ENCODE measurements at regions not wholly inside any gene's neighbourhood (a gene's known extent, or its start where the extent isn't known, plus 50 kb on each side); places are given as distances from the start of the nearest gene placed in this dataset.

GRCh38 chr4:108383157-108383556, 214.4 kb upstream of the LEF1 start:
- DNase-seq: no peak
- intact Hi-C loops (cut with micrococcal nuclease): no loop called here
- Histone ChIP-seq H3K27ac (replicated peaks) (no peak overlapping the region), H3K4me3 (no peak overlapping the region), H3K9me3 (replicated peaks) (peaks cover 6% of the 10 kb centered on the region), H3K36me3 (no peaks in the 10 kb centered on the region), H3K27me3 (ENCODE audit: low read depth) (peaks cover 18% of the 10 kb centered on the region), H3K4me1 (no peaks in the 10 kb centered on the region)
- TF ChIP-seq, protein P1, sequence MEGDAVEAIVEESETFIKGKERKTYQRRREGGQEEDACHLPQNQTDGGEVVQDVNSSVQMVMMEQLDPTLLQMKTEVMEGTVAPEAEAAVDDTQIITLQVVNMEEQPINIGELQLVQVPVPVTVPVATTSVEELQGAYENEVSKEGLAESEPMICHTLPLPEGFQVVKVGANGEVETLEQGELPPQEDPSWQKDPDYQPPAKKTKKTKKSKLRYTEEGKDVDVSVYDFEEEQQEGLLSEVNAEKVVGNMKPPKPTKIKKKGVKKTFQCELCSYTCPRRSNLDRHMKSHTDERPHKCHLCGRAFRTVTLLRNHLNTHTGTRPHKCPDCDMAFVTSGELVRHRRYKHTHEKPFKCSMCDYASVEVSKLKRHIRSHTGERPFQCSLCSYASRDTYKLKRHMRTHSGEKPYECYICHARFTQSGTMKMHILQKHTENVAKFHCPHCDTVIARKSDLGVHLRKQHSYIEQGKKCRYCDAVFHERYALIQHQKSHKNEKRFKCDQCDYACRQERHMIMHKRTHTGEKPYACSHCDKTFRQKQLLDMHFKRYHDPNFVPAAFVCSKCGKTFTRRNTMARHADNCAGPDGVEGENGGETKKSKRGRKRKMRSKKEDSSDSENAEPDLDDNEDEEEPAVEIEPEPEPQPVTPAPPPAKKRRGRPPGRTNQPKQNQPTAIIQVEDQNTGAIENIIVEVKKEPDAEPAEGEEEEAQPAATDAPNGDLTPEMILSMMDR (IDR thresholded peaks at IDR 0.05; ENCODE audit: borderline replicate concordance): no peak

DNA sequence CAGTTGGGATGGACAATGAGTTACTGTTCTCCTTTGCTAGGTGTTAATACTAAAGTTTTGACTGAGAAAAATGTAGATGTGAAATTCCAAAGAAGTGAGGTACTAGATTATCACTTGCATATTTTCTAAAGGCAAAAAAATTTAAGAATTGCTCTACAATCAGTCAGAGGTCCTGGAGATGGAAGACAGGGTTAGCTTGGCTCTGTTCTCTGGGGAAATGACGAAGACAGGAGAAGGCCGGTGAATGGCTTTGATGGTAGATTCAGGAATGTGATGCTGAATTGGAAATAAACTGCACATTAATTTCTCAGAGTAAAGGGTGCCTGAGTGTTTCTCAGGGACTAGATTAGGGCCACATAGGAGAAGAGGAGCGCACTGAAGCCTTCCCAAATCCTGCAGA, 214.0 kb upstream of the LEF1 start:
- Histone ChIP-seq H3K9me3 (replicated peaks) (peaks cover 6% of the 10 kb centered on the region), H3K27ac (replicated peaks) (no peak overlapping the region), H3K27me3 (ENCODE audit: low read depth) (peaks cover 22% of the 10 kb centered on the region), H3K4me1 (no peaks in the 10 kb centered on the region), H3K4me3 (no peak overlapping the region), H3K36me3 (no peaks in the 10 kb centered on the region)
- intact Hi-C loops (cut with micrococcal nuclease): no loop called here
- TF ChIP-seq, protein P1 (IDR thresholded peaks at IDR 0.05; ENCODE audit: borderline replicate concordance): no peak
- DNase-seq: no peak

DNA sequence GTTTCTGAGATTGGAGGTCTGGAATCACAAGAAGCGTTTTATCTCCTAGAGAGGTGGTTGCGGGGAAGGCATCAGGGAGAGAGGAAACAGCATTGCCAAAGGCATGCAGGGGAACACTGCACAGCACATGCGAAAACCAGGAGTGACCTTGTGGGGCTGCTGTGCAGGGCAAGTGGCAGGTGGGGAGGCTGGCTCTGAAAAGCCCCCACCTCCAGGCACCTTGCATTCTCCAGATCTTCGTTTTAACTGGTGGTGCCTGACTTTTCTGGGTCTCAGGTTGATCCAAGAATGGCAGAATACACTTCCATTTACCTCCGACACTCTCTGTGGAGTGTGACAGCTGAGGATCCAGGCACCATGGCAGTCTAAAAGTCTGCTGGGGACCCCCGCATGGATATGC, 209.4 kb upstream of the LEF1 start:
- Histone ChIP-seq H3K27ac (replicated peaks) (no peak overlapping the region), H3K9me3 (replicated peaks) (peaks cover 6% of the 10 kb centered on the region)
- TF ChIP-seq, protein P1 (IDR thresholded peaks at IDR 0.05; ENCODE audit: borderline replicate concordance): no peak

GRCh38 chr4:108377021-108377420, 208.3 kb upstream of the LEF1 start:
- no peak for DNase-seq
- TF ChIP-seq, protein P1 (IDR thresholded peaks at IDR 0.05; ENCODE audit: borderline replicate concordance): no peak
- intact Hi-C loops (cut with micrococcal nuclease): no loop called here

More for the DNA sequence above, 209.4 kb upstream of the LEF1 start:
- H3K36me3 ChIP-seq: no peaks in the 10 kb centered on the region
- DNase-seq: no peak
- no peaks in the 10 kb centered on the region for H3K4me1 ChIP-seq
- intact Hi-C loops (cut with micrococcal nuclease): no loop called here
- no peak overlapping the region for H3K4me3 ChIP-seq
- H3K27me3 ChIP-seq (ENCODE audit: low read depth): peaks cover 37% of the 10 kb centered on the region

DNA sequence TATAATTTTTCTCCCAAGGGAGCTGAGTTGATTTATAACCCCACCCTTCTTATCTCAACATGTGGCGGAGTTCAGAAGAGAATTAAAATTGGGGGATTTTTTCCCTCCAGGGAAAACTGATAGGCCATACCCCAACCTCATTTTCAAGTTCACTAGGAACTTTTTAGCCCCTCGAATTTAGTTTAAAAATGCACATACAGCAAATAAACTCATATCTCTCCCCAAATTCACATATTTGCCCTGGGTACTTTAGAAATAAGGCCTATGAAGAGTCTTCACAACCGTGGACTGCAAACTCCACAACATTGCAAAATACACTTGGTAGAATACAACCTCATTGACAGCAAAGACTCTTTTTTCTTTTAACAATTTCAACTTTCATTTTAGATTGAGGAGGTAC, 206.7 kb upstream of the LEF1 start:
- intact Hi-C loops (cut with micrococcal nuclease): no loop called here
- no peak for DNase-seq
- no peaks in the 10 kb centered on the region for H3K36me3 ChIP-seq
- H3K27me3 ChIP-seq (ENCODE audit: low read depth): peaks cover 64% of the 10 kb centered on the region
- no peak overlapping the region for H3K27ac ChIP-seq (replicated peaks)
- peaks cover 6% of the 10 kb centered on the region for H3K9me3 ChIP-seq (replicated peaks)
- H3K4me1 ChIP-seq: no peaks in the 10 kb centered on the region
- TF ChIP-seq, protein P1 (IDR thresholded peaks at IDR 0.05; ENCODE audit: borderline replicate concordance): no peak
- no peak overlapping the region for H3K4me3 ChIP-seq

More at GRCh38 chr4:108377021-108377420, 208.3 kb upstream of the LEF1 start:
- no peaks in the 10 kb centered on the region for H3K4me1 ChIP-seq
- H3K27ac ChIP-seq (replicated peaks): no peak overlapping the region
- no peaks in the 10 kb centered on the region for H3K36me3 ChIP-seq
- H3K4me3 ChIP-seq: no peak overlapping the region
- peaks cover 6% of the 10 kb centered on the region for H3K9me3 ChIP-seq (replicated peaks)
- peaks cover 48% of the 10 kb centered on the region for H3K27me3 ChIP-seq (ENCODE audit: low read depth)

GRCh38 chr4:108372681-108373080, 203.9 kb upstream of the LEF1 start:
- H3K4me3 ChIP-seq: no peak overlapping the region
- H3K27me3 ChIP-seq (ENCODE audit: low read depth): peaks cover 68% of the 10 kb centered on the region
- no peaks in the 10 kb centered on the region for H3K4me1 ChIP-seq
- H3K36me3 ChIP-seq: no peaks in the 10 kb centered on the region
- intact Hi-C loops (cut with micrococcal nuclease): no loop called here
- H3K9me3 ChIP-seq (replicated peaks): no peaks in the 10 kb centered on the region
- H3K27ac ChIP-seq (replicated peaks): no peak overlapping the region
- DNase-seq: no peak
- TF ChIP-seq, protein P1 (IDR thresholded peaks at IDR 0.05; ENCODE audit: borderline replicate concordance): no peak

All from left ventricle myocardium inferior (tissue), 1 donor.